ENCODE measurements at regions not wholly inside any gene's neighbourhood (a gene's known extent, or its start where the extent isn't known, plus 50 kb on each side); places are given as distances from the start of the nearest gene placed in this dataset.

GRCh38 chr4:117447925-117448324, 362.5 kb upstream of the TRAM1L1 start:
- DNase-seq: no peak

- no peak for DNase-seq
These were observed 369.7 kb upstream of the TRAM1L1 start for GRCh38 chr4:117455088-117455487.

GRCh38 chr4:117466388-117466787, 381.0 kb upstream of the TRAM1L1 start:
- no peak for DNase-seq

- DNase-seq: no peak
These were observed 382.0 kb upstream of the TRAM1L1 start for GRCh38 chr4:117467404-117467803.

- DNase-seq: no peak
These were observed 389.6 kb upstream of the TRAM1L1 start for GRCh38 chr4:117474987-117475386.

- no peak for DNase-seq
These were observed 392.5 kb upstream of the TRAM1L1 start for GRCh38 chr4:117477925-117478324.

- DNase-seq: no peak
These were observed 393.3 kb upstream of the TRAM1L1 start for GRCh38 chr4:117478702-117479101.

GRCh38 chr4:117479673-117480072, 394.3 kb upstream of the TRAM1L1 start:
- DNase-seq: no peak

- no peak for DNase-seq
These were observed 396.4 kb upstream of the TRAM1L1 start for GRCh38 chr4:117481742-117482141.

- no peak for DNase-seq
These were observed 403.3 kb upstream of the TRAM1L1 start for GRCh38 chr4:117488692-117489091.

- no peak for DNase-seq
These were observed 403.7 kb upstream of the TRAM1L1 start for GRCh38 chr4:117489107-117489506.

GRCh38 chr4:117491516-117491915, 406.1 kb upstream of the TRAM1L1 start:
- DNase-seq: no peak

GRCh38 chr4:117495802-117496201, 410.4 kb upstream of the TRAM1L1 start:
- DNase-seq: no peak

- no peak for DNase-seq
These were observed 427.0 kb upstream of the TRAM1L1 start for GRCh38 chr4:117512414-117512813.

GRCh38 chr4:117514391-117515175, 429.2 kb upstream of the TRAM1L1 start:
- DNase-seq: no peak

- DNase-seq: no peak
These were observed 430.5 kb upstream of the TRAM1L1 start for GRCh38 chr4:117515921-117516320.

- DNase-seq: no peak
These were observed 442.2 kb upstream of the TRAM1L1 start for GRCh38 chr4:117527601-117528000.

GRCh38 chr4:117529401-117529800, 444.0 kb upstream of the TRAM1L1 start:
- DNase-seq: no peak

GRCh38 chr4:117533501-117533900, 448.1 kb upstream of the TRAM1L1 start:
- no peak for DNase-seq

GRCh38 chr4:117545039-117545438, 459.7 kb upstream of the TRAM1L1 start:
- DNase-seq: no peak

- no peak for DNase-seq
These were observed 464.1 kb upstream of the TRAM1L1 start for GRCh38 chr4:117549524-117549923.

GRCh38 chr4:117550085-117550484, 464.7 kb upstream of the TRAM1L1 start:
- no peak for DNase-seq

- no peak for DNase-seq
These were observed 474.0 kb upstream of the NDST3 start for GRCh38 chr4:117560329-117560728.

GRCh38 chr4:117574085-117574484, 460.2 kb upstream of the NDST3 start:
- no peak for DNase-seq

GRCh38 chr4:117575850-117576249, 458.4 kb upstream of the NDST3 start:
- DNase-seq: no peak

All from NCI-H1105 (cell line).